Astrocyte (in vitro differentiated cells and primary cell): ENCODE measurements at regions not wholly inside any gene's neighbourhood (a gene's known extent, or its start where the extent isn't known, plus 50 kb on each side); places are given as distances from the start of the nearest gene placed in this dataset.

Experiments
- CTCF ChIP-seq: IDR thresholded peaks from 2 replicates; pipeline ENCODE4 v1.5.1; 2011; ENCODE audit warnings: low read depth, mild to moderate bottlenecking, inconsistent platforms, low read length, moderate library complexity; ENCODE audit not compliant: insufficient read depth
- EZH2 ChIP-seq: IDR thresholded peaks from 2 replicates; pipeline ENCODE4 v1.6.1; 2012; ENCODE audit warnings: mild to moderate bottlenecking, low read length, inconsistent platforms; ENCODE audit not compliant: insufficient read depth

- TF ChIP-seq CTCF (no peak), EZH2 (no peak)
These were observed 82.3 kb downstream of the MSX2 start for GRCh38 chr5:174806729-174807128.
